ENCODE measurements at regions not wholly inside any gene's neighbourhood (a gene's known extent, or its start where the extent isn't known, plus 50 kb on each side); places are given as distances from the start of the nearest gene placed in this dataset.

- TF ChIP-seq EZH2 (IDR thresholded peaks at IDR 0.05; ENCODE audit: low read length, unreplicated experiment) (no peak), CTCF (conservative IDR thresholded peaks at IDR 0.05; ENCODE audit: low read depth, low read length) (no peak)
Observed at GRCh38 chr4:117311215-117311614, 225.8 kb upstream of the TRAM1L1 start.

All from PC-3 (cell line).